HFFc6 (cell line): ENCODE measurements at regions not wholly inside any gene's neighbourhood (a gene's known extent, or its start where the extent isn't known, plus 50 kb on each side); places are given as distances from the start of the nearest gene placed in this dataset.

Source experiments
- DNase-seq: peaks from one replicate; pipeline ENCODE4 v3.0.0-alpha.2; 2018
- H3K27ac Mint-ChIP-seq: 2 replicates; pipeline ENCODE4 v1.8.0; 2020; ENCODE audit warnings: mild to moderate bottlenecking, mixed read lengths
- H3K27me3 Mint-ChIP-seq: 2 replicates; pipeline ENCODE4 v1.8.0; 2021; ENCODE audit warnings: mild to moderate bottlenecking, moderate library complexity, mixed read lengths; ENCODE audit not compliant: insufficient read depth
- H3K36me3 Mint-ChIP-seq: 2 replicates; pipeline ENCODE4 v1.8.0; 2021; ENCODE audit warnings: low read depth, mixed read lengths
- H3K4me1 Mint-ChIP-seq: 2 replicates; pipeline ENCODE4 v1.8.0; 2020; ENCODE audit warnings: low read depth, mixed read lengths
- H3K4me3 Mint-ChIP-seq: 2 replicates; pipeline ENCODE4 v1.8.0; 2020; ENCODE audit warnings: mild to moderate bottlenecking, moderate library complexity, mixed read lengths
- H3K9me3 Mint-ChIP-seq: 2 replicates; pipeline ENCODE4 v1.8.0; 2020; ENCODE audit warnings: mild to moderate bottlenecking, mixed read lengths
- CTCF ChIP-seq: fragments of 200-600 bp; sonication (generic); IDR thresholded peaks from 2 replicates; pipeline ENCODE4 v1.5.0; 2021; ENCODE audit warnings: antibody characterized with exemption, mild to moderate bottlenecking

GRCh38 chr5:56616454-56617160 is 198.7 kb upstream of the MAP3K1 start:
- Mint-ChIP-seq H3K27ac (no peak overlapping the region), H3K36me3 (peaks cover under 1% of the 10 kb centered on the region; the same call in 1 of the 2 replicates), H3K4me3 (no peak overlapping the region), H3K9me3 (peaks cover 18% of the 10 kb centered on the region), H3K27me3 (peaks cover 3% of the 10 kb centered on the region; the same call in 1 of the 2 replicates), H3K4me1 (peaks cover 30% of the 10 kb centered on the region)
- no peak for DNase-seq
- TF ChIP-seq CTCF, result no peak

- peaks cover 3% of the 10 kb centered on the region; the same call in 1 of the 2 replicates for H3K27me3 Mint-ChIP-seq
- H3K4me1 Mint-ChIP-seq, result peaks cover 20% of the 10 kb centered on the region
- H3K36me3 Mint-ChIP-seq, result peaks cover 9% of the 10 kb centered on the region; the same call in 1 of the 2 replicates
- TF ChIP-seq CTCF, result no peak
- no peak overlapping the region for H3K4me3 Mint-ChIP-seq
- DNase-seq, result no peak
- no peak overlapping the region for H3K27ac Mint-ChIP-seq
- H3K9me3 Mint-ChIP-seq, result peaks cover 18% of the 10 kb centered on the region
Measured at GRCh38 chr5:56615361-56616153, 199.8 kb upstream of the MAP3K1 start.

- no peak overlapping the region for H3K4me3 Mint-ChIP-seq
- no peak for DNase-seq
- peaks cover 10% of the 10 kb centered on the region for H3K9me3 Mint-ChIP-seq
- H3K27me3 Mint-ChIP-seq, result peaks cover 3% of the 10 kb centered on the region
- H3K4me1 Mint-ChIP-seq, result peaks cover 24% of the 10 kb centered on the region
- no peak overlapping the region for H3K27ac Mint-ChIP-seq
- peaks cover 9% of the 10 kb centered on the region; the same call in 1 of the 2 replicates for H3K36me3 Mint-ChIP-seq
- TF ChIP-seq CTCF, result no peak
Measured at GRCh38 chr5:56612759-56613158, 202.6 kb upstream of the MAP3K1 start.

GRCh38 chr5:56612353-56612752 is 203.0 kb upstream of the MAP3K1 start:
- no peak for DNase-seq
- no peak for TF ChIP-seq CTCF
- H3K27ac Mint-ChIP-seq, result no peak overlapping the region
- H3K4me3 Mint-ChIP-seq, result no peak overlapping the region
- H3K27me3 Mint-ChIP-seq, result peaks cover 3% of the 10 kb centered on the region
- peaks cover 9% of the 10 kb centered on the region; the same call in 1 of the 2 replicates for H3K36me3 Mint-ChIP-seq
- peaks cover 6% of the 10 kb centered on the region for H3K9me3 Mint-ChIP-seq
- peaks cover 28% of the 10 kb centered on the region for H3K4me1 Mint-ChIP-seq

GRCh38 chr5:56610093-56610698 is 205.2 kb upstream of the MAP3K1 start:
- H3K4me1 Mint-ChIP-seq, result peaks cover 24% of the 10 kb centered on the region
- no peak overlapping the region for H3K27ac Mint-ChIP-seq
- peaks cover 9% of the 10 kb centered on the region; the same call in 1 of the 2 replicates for H3K36me3 Mint-ChIP-seq
- H3K27me3 Mint-ChIP-seq, result no peaks in the 10 kb centered on the region; the same call in 1 of the 2 replicates
- no peak overlapping the region for H3K4me3 Mint-ChIP-seq
- H3K9me3 Mint-ChIP-seq, result no peaks in the 10 kb centered on the region; the same call in 1 of the 2 replicates
- DNase-seq, result no peak
- no peak for TF ChIP-seq CTCF
